ENCODE measurements at regions not wholly inside any gene's neighbourhood (a gene's known extent, or its start where the extent isn't known, plus 50 kb on each side); places are given as distances from the start of the nearest gene placed in this dataset.

DNA sequence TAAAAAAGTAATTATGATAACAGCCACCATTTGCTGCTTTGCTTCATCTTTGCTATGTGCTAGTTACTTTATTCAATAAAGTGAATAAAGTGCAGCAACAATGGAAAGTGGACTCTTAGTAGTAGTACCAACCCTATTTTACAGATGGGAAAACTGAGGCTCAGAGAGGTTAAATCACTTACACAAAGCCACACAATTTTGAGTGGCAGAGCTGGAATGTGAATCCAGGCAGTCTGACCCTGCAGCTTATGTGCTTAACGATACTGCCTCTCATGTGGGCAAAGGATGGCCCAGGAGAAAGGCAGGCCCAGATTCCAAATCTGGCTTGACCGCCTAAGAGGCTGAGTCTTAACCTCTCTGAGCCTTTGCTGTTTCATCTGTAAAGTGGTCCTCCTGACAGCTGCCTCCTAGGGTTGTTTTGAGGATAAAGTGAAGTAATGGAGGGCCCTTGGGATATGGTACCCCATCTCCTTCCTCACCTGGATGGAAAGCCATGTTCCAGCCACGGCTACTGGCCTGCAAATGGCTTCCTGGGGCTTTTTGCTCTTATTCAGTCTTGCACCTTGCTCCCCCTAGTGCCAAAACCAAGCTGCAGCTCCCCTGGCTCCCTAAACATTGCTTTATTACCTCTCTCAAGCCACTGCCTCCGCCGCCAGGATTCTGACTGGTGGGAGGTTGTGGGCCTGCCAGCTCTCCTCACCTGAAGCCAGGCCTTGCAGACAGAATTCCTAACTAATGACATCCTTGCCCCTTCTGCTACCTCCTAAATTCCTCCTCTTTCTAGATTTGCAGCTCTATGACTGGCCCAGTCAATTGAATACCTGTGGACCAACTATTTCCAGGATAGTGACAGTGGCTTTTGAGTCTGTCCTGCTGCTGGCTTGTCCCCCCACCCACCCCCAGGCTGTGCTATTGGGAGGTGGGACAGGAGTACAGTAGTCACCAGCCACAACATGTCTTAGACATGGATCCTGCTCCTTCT lies 283.3 kb upstream of the PWP1 start:
- peak; percentile 26 for DNase-seq (ENCODE audit: low read depth)

DNA sequence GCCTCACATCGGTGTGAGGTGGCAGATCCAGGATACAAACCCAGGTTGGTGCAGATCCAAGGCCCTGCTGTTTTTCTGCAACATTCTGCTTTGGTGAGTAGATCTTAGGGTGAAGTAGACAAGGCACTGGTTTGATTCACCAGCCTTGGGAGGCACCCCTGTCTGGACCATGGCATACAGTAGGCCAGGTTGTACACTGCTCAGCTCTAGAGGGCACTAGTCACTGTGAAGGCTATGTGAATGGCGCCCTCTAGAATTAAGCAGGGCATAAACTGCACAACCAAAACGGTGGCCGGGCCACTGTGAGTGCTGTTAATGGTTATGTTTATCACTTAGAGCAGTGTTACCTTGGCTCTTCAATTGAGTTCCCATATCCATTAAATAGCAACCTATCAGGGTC lies 280.6 kb upstream of the PWP1 start:
- DNase-seq (ENCODE audit: low read depth): no peak

DNA sequence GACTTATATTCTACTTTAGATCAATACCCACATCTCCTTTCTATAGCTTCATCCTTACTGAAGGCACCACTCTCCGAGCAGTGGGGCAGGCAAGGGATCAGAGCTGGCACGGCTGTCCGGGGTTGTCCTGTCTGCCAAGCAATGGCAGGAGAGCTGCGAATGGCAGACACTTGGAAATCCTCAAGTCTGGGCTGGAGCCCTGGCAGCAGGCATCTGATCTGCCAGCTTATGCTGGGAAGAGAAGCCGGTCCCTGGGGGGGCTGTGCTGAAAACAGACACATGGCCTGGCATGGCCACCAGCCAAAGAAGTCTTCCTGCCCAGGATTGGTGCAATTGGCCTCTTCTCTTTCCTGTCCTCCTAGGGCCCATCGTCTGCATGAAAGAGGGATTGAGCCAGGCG lies 280.2 kb upstream of the PWP1 start:
- peak; percentile 8 for DNase-seq (ENCODE audit: low read depth)

DNA sequence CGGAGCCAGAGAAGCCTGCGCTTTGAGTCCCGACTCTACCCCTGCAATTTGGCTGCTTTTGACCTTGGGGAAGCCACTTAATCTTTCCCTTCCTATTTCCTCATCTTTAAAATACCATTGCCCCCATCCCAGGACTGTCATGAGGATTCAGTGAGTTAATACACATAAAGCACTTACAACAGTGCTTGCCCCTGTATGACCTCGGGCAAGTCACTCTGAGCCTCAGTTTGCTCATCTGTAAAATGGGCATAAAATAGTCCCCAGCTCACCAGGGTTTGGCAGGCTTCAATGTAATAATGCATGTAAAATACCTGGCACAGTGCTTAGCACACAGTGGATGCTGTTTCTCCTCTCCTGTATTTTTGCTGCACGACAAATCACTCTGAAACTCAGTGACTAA lies 278.7 kb upstream of the PWP1 start:
- no peak for DNase-seq (ENCODE audit: low read depth)

DNA sequence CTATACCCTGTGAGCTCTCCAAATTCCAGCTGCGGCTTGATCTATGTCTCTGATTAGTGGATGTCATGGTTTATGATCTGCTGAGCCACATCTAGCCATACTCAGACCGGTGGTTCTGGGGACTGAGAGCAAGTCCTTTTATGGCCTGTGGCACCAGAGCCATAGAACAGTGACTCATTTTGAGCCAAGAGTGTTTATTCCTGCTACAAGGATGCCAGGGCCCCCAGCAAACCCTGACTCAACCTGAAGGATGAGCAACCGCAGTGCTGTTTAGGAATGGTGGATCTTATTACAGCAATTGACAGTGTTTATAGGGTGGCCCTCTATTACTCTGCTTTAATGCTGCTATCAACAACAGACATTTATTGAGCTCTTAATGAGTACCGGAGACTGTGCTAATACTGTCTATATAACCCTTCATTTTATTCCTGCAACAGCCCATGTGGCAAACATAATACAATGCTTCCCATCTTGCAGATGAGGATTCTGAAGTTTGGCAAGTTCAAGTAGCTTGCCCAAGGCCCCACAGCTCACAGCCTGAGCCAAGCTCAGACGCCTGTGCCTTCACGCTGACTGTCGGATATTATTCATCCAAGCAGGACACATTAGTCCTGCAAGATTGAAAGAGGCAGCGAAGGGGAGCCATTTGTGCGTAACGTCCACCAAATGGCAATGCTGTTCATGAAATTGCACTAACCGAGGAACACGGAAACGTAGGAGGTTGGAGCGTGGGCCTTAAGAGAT lies 273.6 kb upstream of the PWP1 start:
- DNase-seq (ENCODE audit: low read depth): peak; percentile 59

DNA sequence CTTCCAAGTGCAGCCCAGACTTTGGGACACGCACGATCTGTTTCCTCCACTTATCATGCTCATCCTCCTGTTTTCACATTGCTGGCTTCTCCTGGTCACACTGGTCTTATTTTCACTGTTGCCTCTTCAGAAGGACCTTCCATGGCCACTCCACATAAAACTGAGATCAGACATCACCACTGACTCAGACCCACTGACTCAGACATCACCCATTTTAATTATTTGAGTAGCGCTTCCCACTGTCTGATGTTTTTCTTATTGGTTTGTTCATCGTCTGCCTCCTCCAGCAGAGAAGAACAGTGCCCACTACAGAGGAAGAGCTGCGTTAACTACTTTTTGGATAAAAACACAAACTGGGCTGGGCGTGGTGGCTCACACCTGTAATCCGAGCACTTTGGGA lies 270.5 kb upstream of the PWP1 start:
- no peak for DNase-seq (ENCODE audit: low read depth)

DNA sequence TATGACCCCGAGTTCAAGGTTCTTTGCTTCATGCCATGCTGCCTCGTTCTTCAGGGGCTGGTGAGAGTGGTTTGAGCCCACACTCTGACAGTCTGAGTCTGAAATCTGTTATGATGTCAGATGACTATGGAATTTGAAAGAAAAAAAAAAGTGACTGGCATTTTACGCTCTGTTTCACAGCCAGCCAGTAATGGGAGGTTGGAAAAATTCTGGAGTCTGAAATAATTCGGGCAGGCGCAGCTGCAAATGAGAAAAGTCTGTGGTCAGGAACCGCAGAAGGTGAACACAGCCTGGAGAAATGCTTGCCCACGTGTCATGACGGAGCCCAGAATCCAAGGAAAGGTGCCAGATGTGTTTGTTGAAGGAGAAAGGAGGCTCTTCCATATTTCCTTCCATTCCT lies 269.8 kb upstream of the PWP1 start:
- DNase-seq (ENCODE audit: low read depth): peak; percentile 24

DNA sequence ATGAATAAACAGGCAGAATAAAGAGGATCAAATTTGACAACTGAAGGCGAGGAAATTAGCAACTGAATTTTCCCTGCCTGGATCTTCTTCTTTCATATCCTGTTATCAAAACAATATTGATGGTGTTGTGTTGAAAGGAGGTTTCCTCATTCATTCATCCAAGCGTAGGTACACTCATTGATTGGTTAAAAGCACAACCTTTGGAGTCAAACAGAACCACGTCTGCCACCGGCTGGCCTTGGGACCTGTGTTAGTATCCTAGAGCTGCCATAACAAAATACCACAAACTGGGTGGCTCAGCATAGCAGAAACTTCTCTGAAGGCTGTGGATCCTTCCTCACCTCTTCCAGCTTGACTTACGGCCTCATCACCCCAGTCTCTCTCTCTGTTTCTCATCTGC lies 268.6 kb upstream of the PWP1 start:
- DNase-seq (ENCODE audit: low read depth): no peak

DNA sequence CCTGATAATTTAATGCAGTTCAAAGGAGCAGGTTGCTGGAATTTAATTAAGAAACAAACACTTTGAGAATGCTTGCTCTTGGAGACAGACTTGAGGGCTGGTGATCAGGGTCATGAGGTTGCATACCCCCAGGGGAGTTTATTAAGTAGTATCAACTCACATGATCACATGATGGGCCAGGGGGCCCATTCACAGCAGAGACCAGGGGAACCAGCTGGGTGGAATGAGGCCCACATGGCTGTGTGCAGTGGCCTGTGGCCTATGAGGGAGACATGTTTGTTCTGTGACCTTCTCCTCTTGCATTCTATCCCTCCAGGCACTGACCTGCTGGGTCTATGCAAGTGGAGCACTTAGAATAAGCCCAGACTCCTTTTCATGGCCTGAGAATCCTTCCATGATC lies 266.6 kb upstream of the PWP1 start:
- no peak for DNase-seq (ENCODE audit: low read depth)

DNA sequence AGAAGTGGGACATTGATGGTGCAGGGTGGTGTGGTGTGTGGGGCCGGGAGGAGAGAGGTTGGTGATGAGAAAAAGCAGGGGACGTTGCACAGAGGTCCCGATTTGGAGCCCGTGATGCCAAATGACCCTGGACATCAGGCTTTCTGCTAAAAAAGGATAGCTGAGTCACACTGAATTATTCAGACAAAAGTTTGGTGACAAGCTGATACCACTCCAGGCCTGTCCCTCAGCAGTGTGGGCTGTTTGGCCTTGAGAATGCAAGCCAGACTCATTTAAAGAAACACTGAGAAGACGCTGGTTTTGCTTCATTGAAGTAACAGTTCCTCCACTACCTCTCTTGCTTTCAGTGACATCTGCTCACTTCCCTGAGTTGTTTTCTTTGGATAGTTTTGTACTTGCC lies 262.1 kb upstream of the PWP1 start:
- DNase-seq (ENCODE audit: low read depth): no peak

DNA sequence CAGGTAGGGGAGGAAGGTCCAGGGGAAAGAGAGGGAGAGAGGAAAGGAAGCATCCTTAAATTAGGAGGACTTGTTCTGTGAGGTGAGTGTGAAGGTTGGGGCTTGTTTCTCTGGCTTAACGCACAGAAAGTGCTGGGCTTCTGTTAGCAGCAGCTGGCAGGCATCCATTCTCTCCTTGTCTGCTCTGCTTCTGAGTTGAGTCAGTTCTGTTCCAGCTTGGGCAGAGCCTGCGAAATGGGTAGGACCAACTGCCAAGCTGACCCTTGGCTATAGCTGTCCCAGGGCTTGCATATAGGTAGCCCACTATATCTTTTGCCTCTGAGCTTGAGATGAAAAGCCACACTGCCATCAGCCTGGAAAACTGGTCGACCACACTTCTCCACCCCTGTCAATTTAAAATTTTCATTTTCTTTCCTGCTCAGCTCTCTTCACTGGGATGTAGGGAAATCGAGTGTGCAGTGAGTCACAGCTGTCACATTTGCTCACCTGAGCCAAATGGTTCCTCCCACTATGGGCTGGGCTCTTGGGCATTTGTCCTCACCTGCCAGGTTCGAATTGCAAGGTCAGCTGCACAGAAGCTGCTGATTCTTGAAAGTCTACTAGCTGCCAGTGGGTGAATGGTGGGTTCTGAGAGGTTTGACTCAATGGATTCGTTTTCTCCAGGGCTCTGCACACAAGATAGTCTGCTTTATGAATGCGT lies 256.4 kb upstream of the PWP1 start:
- DNase-seq (ENCODE audit: low read depth): no peak

DNA sequence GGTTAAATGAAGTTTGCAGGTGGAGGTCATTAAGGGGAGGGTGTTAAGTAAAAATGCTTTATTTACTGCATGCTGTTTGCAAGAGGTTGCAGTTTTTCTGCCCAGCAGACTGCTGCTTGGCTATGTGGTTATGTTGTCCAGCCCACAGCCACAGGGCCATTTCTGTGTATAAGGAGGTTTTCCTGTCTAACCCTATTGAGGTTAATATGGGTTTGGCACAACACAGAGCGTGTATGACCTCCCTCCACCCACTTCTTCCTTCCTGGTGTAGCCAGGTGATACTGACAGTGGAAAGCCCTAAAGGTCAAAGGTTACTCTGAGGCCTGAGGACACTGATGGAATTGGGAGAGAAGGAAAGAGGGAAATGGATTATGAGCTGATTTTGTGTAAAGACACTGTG lies 253.7 kb upstream of the PWP1 start:
- no peak for DNase-seq (ENCODE audit: low read depth)

DNA sequence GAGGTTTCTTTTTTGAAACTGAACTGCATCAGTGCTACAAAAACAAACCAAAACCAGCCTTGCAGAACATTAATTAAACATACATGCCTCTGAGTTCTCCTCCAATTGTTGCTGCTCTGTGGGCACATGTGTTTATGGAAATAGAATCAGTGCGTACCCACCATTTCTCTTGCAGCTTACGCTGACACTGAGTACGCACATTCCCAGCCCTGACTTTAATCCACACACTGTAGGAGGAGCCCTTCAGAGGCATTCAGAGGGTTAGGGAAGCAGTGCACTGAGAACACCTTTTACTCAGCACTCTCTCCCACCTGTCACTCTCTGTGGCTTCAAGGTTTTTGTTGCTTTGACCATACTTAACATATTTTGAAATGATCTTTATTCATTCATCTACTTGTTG lies 250.5 kb upstream of the PWP1 start:
- DNase-seq (ENCODE audit: low read depth): peak; percentile 19

DNA sequence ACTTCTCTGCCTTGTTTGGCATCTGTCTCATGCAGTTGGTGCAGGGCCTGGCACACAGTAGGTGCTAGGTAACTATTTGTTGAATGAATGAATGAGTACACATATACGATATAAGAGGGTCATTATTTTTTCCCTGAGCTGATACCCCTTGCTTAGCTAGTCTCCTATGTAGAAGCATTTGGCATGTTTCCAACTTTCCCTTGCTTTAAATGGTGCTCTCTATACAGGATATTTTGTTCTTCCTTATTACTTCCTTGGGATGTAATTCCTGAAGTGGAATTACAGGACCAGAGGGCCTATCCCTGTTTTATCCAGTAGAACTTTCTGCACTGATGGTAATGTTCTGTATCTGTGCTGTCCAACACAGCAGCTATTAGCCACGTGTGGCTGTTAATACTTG lies 250.1 kb upstream of the PWP1 start:
- DNase-seq (ENCODE audit: low read depth): no peak

DNA sequence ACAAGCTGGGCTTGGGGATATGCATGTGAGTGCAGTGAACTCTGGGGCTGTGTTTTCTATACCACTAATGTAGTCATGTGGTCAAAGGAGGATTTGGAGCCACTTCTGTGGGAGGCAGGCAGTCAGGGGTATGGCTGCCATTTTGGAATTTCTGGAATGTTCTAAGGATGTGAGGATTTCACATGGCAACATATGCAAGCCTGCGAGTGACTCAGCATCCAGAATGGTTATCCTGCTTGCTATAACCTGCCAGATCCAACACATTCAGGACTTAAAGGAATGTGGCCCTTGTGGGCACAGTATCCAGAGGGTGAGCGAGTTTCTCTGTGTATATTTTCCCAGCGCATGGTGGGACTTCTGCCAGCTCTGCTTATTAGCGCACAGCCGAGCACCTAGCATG lies 249.2 kb upstream of the PWP1 start:
- DNase-seq (ENCODE audit: low read depth): peak; percentile 26

DNA sequence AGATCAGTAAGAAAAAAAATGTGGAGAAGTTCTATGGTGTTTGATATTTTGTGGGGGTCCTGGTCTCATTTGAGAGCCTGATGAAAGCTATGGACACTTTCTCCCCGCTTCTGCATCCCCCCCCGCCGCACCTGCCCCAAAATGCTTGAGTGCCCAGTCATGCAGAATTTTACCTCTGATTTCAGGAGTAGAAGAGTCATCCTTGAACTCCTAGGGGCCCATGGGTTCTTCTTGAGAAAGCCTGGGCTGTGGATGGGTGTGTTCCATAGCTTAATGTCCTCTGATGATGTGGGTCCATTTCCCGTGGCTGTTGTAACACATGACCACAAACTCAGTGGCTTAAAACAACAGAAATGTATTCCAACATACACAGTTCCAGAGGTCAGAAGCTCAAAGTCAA lies 248.8 kb upstream of the PWP1 start:
- DNase-seq (ENCODE audit: low read depth): no peak

DNA sequence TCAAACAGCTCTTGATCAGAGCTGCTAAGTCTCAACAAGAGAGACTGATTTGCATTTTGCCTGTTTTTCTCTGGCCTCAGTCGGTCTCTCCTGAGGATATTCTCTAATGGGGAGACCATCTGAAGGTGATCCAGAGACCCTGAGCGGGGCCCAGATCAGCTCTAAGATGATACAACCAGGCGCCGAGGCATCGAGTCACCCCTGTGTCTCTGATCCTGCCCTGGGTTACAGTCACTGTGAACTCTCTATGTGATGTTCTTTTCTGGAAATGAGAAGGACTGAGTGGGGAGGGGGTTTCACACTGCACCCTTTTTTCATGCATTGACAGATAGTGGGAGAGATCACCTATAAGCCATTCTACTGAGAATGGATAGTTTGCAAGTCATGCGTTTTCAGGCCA lies 247.6 kb upstream of the PWP1 start:
- no peak for DNase-seq (ENCODE audit: low read depth)

DNA sequence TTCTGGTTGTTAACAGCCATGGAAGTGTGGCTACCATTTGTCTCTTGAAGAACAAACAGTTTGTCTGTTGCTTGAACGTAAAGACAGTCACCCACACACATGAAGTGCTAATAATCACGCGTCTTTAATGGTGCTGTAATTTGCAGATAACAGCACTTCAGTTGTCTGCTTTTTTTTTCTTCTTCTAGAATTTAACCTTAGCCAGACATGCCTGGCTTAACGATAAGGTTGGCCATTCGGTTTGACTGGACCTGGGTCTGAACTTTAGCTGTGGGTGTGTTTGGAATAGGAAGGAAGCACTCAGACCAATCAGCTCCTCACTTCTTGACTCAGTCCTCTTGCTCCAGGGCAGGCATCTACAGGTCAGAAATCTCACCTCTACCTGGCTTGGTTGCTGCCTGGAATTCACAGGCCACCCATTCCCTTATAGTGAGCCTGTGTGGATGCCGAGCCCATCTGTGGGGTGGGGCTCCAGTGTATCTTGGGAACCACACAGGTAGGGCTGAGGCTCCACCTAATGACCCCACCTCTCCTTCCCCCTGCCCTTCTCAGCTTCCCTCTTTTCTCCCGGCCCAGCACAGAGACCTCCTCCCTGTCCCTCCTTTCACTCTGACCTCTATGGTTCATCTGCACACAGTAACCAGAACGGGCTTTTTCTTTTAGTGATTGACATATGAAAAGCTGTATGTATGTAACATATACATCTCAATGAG lies 246.4 kb upstream of the PWP1 start:
- no peak for DNase-seq (ENCODE audit: low read depth)

DNA sequence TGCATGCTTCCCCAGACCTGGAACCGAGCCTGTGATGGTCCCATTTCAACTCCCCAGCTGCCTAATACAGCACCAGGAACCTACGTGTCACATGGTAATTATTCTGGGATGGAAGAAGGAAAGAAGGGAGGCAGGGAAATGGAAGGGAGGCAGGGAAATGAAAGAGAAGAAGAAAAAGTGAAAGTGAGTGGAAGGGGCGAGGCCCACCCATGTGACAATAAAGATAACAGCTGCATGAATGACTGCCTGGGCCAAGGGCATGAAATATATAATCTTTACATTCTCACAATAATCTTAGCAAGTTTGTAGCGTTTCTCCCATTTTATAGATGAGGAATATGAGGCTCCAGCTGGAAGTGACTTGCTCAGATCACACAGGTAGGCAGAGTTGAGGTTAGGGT lies 245.0 kb upstream of the PWP1 start:
- no peak for DNase-seq (ENCODE audit: low read depth)

DNA sequence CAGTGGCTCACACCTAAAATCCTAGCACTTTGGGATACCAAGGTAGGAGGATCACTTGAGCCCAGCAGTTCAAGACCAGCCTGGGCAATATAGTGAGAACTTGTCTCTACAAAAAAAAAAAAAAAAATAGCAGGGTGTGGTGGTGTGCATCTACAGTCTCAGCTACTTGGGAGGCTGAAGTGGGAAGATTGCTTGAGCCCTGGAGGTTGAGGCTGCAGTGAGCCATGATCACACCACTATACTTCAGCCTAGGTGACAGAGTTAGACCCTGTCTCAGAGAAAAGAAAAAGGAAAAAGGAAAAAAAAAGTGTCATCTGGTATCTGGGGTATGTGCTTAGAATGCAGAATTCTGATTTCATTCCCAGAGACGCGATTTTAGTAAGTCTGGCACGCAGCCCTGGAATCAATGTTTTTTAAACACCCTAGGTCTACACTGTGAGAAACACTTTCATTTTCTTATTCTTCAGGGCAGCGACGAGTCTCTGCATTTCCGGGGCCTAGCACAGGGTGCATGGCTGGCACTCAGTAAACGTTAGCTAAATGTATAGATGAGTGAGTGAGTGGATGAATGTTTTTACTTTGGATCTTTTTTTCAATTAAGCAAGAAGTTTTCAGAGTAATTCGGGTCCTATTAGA lies 243.8 kb upstream of the PWP1 start:
- DNase-seq (ENCODE audit: low read depth): peak; percentile 23

DNA sequence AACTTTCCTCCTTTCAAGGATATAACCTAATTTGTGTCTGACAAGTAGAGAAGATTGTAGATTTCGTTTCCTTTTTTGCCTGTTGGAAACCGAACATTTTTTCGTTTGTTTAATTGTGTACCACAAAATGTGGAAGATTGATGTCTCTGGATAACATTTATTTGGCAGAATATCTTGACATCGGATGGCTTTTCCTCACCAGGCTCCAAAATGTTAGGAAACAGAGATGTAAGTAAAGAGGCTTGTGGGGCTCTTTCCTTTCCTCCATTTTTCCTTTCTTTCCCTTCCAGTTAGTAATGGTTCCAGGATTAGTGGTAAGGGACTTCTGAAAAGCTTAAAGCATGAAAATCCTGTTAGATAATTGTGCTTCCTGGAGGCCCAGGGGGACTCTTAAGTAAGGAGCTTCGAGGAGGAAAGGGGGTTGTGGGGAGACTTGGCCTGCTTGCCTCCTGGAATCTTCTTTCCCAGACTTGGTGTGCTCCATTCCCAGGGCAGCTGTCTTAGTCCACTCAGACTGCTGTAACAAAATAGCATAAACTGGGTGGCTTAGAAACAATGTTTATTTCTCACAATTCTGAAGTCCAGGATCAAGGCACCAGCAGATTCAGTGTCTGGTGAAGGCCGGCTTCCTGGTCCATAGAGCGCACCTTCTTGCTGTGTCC lies 243.1 kb upstream of the PWP1 start:
- DNase-seq (ENCODE audit: low read depth): no peak
